HG03460 (cell line): ENCODE measurements at regions not wholly inside any gene's neighbourhood (a gene's known extent, or its start where the extent isn't known, plus 50 kb on each side); places are given as distances from the start of the nearest gene placed in this dataset.

ENCODE experiments used
- ATAC-seq: cut with Tn5 transposase; IDR thresholded peaks from one replicate; pipeline ENCODE4 v1.9.1; 2021; ENCODE audit not compliant: unreplicated experiment

DNA sequence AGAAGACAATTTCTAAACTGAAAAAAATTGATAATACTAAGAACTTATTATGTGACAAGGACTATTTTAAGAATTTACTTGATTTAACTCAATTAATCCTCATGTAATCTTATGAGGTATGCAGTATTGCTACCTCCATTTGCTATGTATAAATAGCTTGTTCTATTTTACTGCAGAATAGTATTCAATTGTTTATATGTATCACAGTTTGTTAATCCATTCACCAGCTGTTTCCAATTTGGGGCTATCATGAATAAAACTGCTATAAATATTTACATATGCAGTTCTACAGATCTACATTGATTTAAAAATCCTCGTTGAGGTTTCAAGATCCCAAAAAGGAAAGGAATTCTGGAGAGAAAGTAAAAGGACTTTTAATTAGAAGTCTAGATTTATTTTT, 54.8 kb upstream of the DOCK10 start:
- ATAC-seq = no peak
